ENCODE measurements at regions not wholly inside any gene's neighbourhood (a gene's known extent, or its start where the extent isn't known, plus 50 kb on each side); places are given as distances from the start of the nearest gene placed in this dataset.
"Not testable (repeated sequence)": the region's sequence is repeated elsewhere in the genome, so short reads cannot be mapped to it uniquely, and the experiment has no call there.

- no peak for TF ChIP-seq CTCF (IDR thresholded peaks at IDR 0.05)
- Mint-ChIP-seq H3K9me3 (ENCODE audit: unreplicated experiment) (no peaks in the 10 kb centered on the region), H3K27me3 (ENCODE audit: unreplicated experiment) (no peaks in the 10 kb centered on the region), H3K4me1 (ENCODE audit: unreplicated experiment) (peaks cover 4% of the 10 kb centered on the region), H3K27ac (ENCODE audit: unreplicated experiment) (no peak overlapping the region), H3K4me3 (ENCODE audit: unreplicated experiment) (no peak overlapping the region), H3K36me3 (ENCODE audit: unreplicated experiment) (no peaks in the 10 kb centered on the region)
- no peak for DNase-seq (ENCODE audit: extremely low spot score, unreplicated experiment)
Measured at GRCh38 chr2:44102790-44103562, 65.7 kb upstream of the PPM1B start.

- no peak overlapping the region for H3K27ac Mint-ChIP-seq (ENCODE audit: unreplicated experiment)
- no peak overlapping the region for H3K4me3 Mint-ChIP-seq (ENCODE audit: unreplicated experiment)
- no peaks in the 10 kb centered on the region for H3K9me3 Mint-ChIP-seq (ENCODE audit: unreplicated experiment)
- TF ChIP-seq CTCF (IDR thresholded peaks at IDR 0.05): no peak
- H3K36me3 Mint-ChIP-seq (ENCODE audit: unreplicated experiment): no peaks in the 10 kb centered on the region
- H3K4me1 Mint-ChIP-seq (ENCODE audit: unreplicated experiment): peaks cover 4% of the 10 kb centered on the region
- H3K27me3 Mint-ChIP-seq (ENCODE audit: unreplicated experiment): no peaks in the 10 kb centered on the region
- no peak for DNase-seq (ENCODE audit: extremely low spot score, unreplicated experiment)
Measured at GRCh38 chr2:44103639-44104038, 65.0 kb upstream of the PPM1B start.

- Mint-ChIP-seq H3K27me3 (ENCODE audit: unreplicated experiment) (no peaks in the 10 kb centered on the region), H3K27ac (ENCODE audit: unreplicated experiment) (no peak overlapping the region), H3K9me3 (ENCODE audit: unreplicated experiment) (no peaks in the 10 kb centered on the region), H3K4me1 (ENCODE audit: unreplicated experiment) (peaks cover 4% of the 10 kb centered on the region), H3K36me3 (ENCODE audit: unreplicated experiment) (no peaks in the 10 kb centered on the region), H3K4me3 (ENCODE audit: unreplicated experiment) (no peak overlapping the region)
- TF ChIP-seq CTCF (IDR thresholded peaks at IDR 0.05): no peak
- no peak for DNase-seq (ENCODE audit: extremely low spot score, unreplicated experiment)
Measured at GRCh38 chr2:44104855-44105271, 63.8 kb upstream of the PPM1B start.

- not testable (repeated sequence) for H3K36me3 Mint-ChIP-seq (ENCODE audit: unreplicated experiment); H3K4me3 Mint-ChIP-seq (ENCODE audit: unreplicated experiment); DNase-seq (ENCODE audit: extremely low spot score, unreplicated experiment); H3K27ac Mint-ChIP-seq (ENCODE audit: unreplicated experiment); H3K9me3 Mint-ChIP-seq (ENCODE audit: unreplicated experiment); H3K27me3 Mint-ChIP-seq (ENCODE audit: unreplicated experiment); H3K4me1 Mint-ChIP-seq (ENCODE audit: unreplicated experiment)
Measured at GRCh38 chr2:44106509-44106908, 62.2 kb upstream of the PPM1B start.

GRCh38 chr2:44107086-44107740, 61.5 kb upstream of the PPM1B start:
- no peaks in the 10 kb centered on the region for H3K9me3 Mint-ChIP-seq (ENCODE audit: unreplicated experiment)
- TF ChIP-seq CTCF (IDR thresholded peaks at IDR 0.05): no peak
- H3K4me1 Mint-ChIP-seq (ENCODE audit: unreplicated experiment): no peaks in the 10 kb centered on the region
- no peak overlapping the region for H3K27ac Mint-ChIP-seq (ENCODE audit: unreplicated experiment)
- no peaks in the 10 kb centered on the region for H3K36me3 Mint-ChIP-seq (ENCODE audit: unreplicated experiment)
- H3K4me3 Mint-ChIP-seq (ENCODE audit: unreplicated experiment): no peak overlapping the region
- H3K27me3 Mint-ChIP-seq (ENCODE audit: unreplicated experiment): no peaks in the 10 kb centered on the region
- no peak for DNase-seq (ENCODE audit: extremely low spot score, unreplicated experiment)
